SHP77 (cell line): ENCODE measurements at regions not wholly inside any gene's neighbourhood (a gene's known extent, or its start where the extent isn't known, plus 50 kb on each side); places are given as distances from the start of the nearest gene placed in this dataset.
"Not testable (repeated sequence)": the region's sequence is repeated elsewhere in the genome, so short reads cannot be mapped to it uniquely, and the experiment has no call there.

Experiments used
- DNase-seq, 2 experiments: peaks; one replicate each; lab custom pipeline; 2025; lab: John Stamatoyannopoulos, UW

- no peak for DNase-seq
Measured at GRCh38 chr6:120357447-120357846, 976.8 kb downstream of the TBC1D32 start.

DNA sequence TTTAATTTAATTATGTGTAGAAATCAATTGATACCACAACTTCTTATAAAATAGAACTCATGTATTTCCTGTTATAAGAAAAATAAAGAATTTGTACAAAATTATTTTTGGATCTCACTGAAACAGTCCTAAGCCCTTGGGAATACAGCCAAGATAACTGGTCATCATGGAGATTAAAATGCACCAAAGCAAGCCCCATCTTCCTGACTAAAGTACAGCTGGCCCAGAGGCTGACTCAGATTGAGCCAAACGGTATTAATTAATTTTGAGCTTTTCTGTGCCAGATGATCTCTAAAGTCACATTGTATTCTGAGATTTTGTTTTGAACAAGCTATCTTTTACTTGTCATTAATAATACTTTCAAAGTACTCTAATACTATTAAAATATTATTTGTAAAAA is 978.5 kb downstream of the TBC1D32 start:
- no peak for DNase-seq

- no peak for DNase-seq
Measured at GRCh38 chr6:120354452-120355098, 979.7 kb downstream of the TBC1D32 start.

- no peak for DNase-seq
Measured at GRCh38 chr6:120352491-120352890, 981.8 kb downstream of the TBC1D32 start.

GRCh38 chr6:120348926-120349325 is 985.4 kb downstream of the TBC1D32 start:
- DNase-seq = no peak

DNA sequence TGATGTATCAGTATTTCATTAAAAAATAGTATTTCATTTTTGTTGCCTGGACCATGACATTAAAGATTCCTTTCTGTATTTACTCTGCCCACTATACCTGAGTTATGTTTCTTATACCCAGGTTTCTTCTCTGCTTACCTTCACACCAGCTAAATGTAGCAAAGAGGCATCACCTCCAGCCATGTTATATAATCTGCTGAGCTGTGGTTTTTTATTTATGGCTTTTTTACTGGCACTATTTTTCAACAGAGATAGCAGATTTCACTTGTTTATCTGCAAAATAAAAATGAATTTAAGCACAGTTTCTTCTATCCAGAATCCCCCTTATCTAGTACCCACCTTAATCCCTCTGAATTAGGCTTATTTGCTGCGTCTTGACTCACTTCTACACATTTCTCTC is 979.0 kb upstream of the MAN1A1 start:
- no peak for DNase-seq

DNA sequence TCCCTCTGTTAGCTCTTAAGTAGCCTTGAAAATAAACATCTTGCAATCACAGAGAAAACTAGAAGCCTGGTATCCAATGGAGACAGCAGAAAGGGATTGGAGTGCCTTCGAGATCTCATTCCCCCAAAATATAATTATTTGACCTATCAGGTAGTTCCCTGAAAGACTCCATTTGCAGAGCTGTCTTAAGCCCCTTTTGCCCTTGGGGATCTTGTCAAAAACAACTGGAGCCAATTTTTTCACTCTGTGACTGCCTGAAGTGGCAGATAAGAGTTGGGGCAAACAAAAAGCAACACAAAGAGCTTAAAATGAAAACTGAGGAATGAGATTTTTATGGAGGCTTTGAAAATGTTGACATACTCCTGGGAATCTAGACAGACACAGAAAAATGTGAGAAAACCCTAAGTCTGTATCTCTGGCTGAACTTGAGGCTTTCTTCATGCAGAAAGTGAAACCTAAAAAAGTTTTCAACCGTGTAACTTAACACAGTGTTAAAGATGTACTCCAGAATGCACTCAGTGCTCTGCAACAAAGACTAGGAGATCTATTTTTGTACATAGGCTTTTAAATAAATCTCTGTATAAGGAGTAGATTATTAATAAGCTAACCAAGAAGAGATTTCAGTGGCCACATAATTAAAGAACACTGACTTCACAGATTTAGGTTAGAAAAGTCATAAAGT is 971.1 kb upstream of the MAN1A1 start:
- no peak for DNase-seq

- DNase-seq = no peak
Measured at GRCh38 chr6:120304223-120304622, 954.7 kb upstream of the MAN1A1 start.

DNA sequence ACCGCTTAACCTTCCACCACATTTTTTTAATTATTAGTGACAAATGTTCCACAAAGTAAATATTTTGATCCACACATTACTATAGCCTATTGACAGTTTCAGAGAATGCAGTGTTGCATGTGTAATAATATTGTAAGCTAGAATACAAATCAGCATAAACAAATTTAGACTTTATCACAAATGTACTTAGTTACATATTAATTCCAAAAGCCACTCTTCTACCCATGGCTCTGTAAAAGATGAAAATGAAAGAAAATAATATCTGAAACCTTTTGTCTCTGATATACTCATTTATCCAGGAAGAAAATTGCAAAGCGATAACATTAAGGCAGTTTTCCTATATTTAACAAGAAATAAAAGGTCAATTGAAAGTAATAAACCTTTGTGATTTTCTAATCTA is 954.0 kb upstream of the MAN1A1 start:
- DNase-seq = no peak

DNA sequence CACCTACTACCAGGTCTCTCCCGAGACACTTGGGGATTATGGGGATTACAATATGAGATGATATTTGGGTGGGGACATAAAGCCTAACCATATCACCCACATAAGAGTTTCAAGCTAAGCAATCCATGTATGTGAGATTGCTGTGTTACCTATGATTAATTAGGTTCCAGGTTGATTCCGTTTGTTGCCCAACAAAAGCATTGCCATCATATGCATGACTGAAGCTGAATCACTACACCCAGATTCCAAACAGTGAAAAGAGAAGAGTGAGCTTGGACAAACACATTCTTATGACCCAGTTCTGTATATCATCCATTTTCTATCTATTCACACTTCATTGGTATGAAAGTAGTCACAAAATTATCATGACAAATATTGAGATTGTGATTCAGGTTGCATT is 952.5 kb upstream of the MAN1A1 start:
- DNase-seq = no peak

DNA sequence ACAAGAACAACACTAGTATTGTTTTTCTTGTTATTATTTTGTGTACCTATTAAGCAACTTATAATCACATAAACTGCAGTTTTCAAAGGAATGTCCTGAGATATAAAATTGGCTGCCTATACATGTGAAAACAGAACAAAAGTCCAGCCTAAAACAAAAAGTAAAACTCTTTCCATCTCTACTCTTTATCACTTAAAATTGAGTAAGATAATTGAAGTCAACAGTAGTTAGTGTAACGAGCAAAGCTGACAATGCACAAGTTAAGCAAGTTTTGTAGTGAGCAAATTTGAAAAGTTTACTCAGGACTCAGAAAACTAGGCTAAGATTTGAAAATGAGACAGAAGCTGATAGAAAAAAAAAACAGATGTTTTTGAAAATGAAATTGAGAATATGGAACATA is 941.4 kb upstream of the MAN1A1 start:
- no peak for DNase-seq

DNA sequence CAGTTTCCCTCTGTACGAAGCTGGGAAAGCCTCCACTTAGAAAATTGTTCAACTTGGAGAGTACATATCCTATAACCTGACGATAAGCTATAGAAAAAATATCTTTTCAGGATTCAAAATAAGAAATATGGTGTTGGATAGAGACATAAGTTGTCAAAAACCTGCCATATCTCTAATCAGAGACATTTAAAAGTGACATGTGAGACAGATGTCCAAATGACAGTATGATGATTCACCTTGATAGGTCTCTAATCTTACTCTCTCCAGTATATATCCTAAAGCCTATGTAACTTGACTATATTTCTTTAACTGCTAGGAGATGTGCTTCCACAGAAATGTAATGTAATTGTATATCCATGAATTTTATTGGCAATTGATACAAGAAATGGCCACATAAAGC is 932.4 kb upstream of the MAN1A1 start:
- DNase-seq = no peak

DNA sequence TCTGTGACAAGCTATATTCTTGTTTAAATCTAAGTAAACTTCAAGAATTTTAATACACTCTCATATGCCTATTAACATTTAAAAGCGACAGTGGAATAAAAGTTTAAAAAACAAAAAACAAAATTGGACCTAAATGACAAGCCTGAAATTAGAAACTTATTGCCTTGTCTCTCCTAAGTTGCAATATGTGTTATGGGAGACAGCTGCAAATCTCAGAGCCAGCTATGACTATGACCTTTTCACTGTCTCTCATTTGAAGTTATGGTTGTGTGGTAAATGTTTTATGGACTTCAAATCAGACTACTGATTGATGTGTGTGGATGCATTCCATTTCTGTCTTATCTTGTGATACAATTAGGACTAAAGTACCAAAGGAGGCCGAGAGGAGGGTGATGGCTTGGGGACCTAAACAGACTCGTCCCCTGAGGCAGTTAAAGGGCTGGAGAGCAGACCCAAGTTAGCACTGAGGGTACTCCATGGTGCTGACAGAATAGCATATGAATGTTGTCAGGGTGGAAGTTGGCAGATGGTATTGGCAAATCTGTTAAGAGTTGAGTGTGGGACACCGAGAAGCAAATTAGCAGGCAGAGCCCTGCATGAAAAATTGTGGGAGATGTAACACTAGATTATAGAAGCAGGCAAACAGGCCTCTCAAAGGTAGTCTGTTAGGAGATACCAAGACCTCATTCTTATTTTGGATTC is 930.1 kb upstream of the MAN1A1 start:
- DNase-seq = no peak

GRCh38 chr6:120278689-120279396 is 929.3 kb upstream of the MAN1A1 start:
- no peak for DNase-seq

DNA sequence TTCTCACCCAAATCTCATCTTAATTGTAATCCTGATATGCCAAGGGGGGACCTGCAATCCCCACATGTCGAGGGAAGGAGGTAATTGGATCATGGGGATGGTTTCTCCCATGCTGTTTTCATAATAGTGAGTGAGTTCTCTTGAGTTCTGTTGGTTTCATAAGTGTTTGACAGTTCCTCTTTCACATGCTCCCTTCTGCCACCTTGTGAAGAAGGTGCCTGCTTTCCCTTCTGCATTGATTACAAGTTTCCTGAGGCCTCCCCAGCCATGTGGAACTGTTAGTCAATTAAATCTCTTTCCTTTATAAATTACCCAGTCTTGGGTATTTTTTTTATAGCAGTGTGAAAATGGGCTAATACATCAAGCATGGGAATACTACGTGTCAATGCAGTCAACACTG is 925.0 kb upstream of the MAN1A1 start:
- no peak for DNase-seq

GRCh38 chr6:120273411-120273810 is 923.9 kb upstream of the MAN1A1 start:
- no peak for DNase-seq

GRCh38 chr6:120272038-120272437 is 922.5 kb upstream of the MAN1A1 start:
- no peak for DNase-seq

DNA sequence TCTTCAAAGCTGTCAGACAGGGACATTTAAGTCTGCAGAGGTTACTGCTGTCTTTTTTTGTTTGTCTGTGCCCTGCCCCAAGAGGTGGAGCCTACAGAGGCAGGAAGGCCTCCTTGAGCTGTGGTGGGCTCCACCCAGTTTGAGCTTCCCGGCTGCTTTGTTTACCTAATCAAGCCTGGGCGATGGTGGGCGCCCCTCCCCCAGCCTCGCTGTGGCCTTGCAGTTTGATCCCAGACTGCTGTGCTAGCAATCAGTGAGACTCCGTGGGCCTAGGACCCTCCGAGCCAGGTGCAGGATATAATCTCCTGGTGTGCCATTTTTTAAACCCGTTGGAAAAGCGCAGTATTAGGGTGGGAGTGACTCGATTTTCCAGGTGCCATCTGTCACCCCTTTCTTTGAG is 918.7 kb upstream of the MAN1A1 start:
- DNase-seq = not testable (repeated sequence)

DNA sequence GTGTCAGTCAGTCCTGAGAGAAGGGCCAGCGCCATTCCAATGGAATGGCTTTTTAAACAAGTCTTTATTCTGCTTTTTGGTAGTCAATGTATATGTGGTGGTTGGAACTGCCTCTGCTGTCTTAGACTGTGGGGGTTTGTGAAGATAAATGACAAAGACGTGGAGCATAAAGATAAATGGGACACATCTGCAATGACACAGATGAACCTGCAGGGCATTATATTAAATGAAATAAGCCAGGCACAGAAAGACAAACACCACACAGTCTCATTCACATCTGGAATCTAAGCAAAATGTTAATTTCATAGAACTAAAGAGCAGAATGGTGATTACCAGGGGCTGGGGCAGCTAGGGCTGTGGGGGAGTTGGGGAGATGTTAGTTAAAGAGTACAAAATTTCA is 912.8 kb upstream of the MAN1A1 start:
- no peak for DNase-seq

DNA sequence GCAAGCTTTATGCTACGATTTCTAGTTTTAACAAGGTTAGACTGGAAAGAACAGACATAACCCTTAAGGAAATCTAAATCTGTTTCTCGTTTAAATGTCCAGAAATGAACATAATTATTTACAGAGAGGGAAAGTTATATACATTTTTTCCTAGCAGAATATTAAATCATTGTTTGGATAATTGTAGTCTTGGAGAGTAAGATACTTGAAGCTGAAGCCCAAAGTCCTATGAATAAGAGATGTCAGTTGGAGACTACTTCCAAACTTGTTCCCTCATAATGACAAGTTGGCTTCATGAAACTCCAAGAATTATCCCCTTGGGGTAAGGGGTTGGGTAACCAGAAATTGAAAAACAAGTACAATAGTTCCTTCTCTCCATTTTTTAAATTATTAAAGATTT is 911.1 kb upstream of the MAN1A1 start:
- DNase-seq = no peak

DNA sequence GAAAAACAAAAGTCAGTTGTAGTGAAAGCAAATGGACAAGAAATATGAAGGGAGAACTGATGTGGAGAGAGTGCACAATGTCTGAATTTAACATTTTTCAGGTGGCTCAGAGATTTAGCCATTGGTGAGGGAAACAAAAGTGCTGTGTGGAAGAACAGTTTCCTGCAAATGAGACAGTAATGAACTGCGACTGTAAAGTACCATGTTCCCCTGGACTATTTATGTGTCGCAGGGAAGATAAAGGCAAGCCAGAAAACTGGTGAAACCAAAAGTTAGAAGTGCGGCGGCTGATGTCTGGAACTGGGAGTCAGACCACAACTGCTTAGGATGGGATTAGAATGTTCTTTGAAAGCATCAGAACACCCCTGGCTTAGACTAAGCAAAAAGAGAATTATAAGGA is 905.1 kb upstream of the MAN1A1 start:
- DNase-seq = no peak

DNA sequence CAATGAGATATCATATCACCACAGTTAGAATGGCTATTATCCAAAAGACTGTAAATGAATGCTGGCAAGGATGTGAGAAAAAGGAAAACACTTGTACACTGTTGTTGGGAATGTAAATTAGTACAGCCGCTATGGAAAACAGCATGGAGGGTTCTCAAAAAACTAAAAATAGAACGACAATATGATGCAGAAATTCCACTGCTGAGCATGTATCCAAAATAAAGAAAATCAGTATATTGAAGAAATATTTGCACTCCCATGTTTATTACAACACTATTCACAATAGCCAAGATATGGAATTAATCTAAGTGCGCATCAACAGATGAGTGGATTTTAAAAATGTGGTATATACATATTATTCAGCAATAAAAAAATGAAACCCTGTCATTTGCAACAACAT is 898.9 kb upstream of the MAN1A1 start:
- no peak for DNase-seq

DNA sequence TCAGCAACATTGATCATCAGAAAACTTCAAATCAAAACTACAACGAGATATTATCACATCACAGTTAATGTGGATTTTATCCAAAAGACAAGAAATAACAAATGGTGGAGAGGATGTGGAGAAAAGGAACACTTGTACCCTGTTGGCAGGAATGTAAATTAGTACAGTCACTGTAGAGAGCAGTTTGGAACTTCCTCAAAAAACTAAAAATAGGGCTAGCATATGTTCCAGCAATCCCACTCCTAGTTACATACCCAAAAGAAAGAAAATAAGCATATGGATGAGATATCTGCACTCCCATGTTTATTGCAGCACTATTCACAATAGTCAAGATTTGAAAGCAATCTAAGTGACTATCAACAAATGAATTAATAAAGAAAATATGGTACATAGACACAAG is 887.7 kb upstream of the MAN1A1 start:
- no peak for DNase-seq
